D721Med (cell line): ENCODE measurements at regions not wholly inside any gene's neighbourhood (a gene's known extent, or its start where the extent isn't known, plus 50 kb on each side); places are given as distances from the start of the nearest gene placed in this dataset.

Experiments used
- DNase-seq: peaks from one replicate; pipeline ENCODE4 v3.0.0; 2011; ENCODE audit warnings: low spot score; ENCODE audit not compliant: insufficient read length
- FAIRE-seq: peaks from 2 replicates; lab custom pipeline; 2011; peaks lifted over from hg19 to GRCh38; lab: Jason Lieb, UNC
- CTCF ChIP-seq: IDR thresholded peaks from 2 replicates; pipeline ENCODE4 v1.5.1; 2012; ENCODE audit warnings: mild to moderate bottlenecking, control low read depth; ENCODE audit not compliant: insufficient read depth; ENCODE audit errors: missing control alignments

- no peak for DNase-seq
- FAIRE-seq, result no peak
- TF ChIP-seq CTCF, result no peak
These were observed 454.5 kb downstream of the BCAT1 start for GRCh38 chr12:24494401-24494800.

- no peak for DNase-seq
- no peak for TF ChIP-seq CTCF
- FAIRE-seq, result peak; percentile 51
These were observed 456.9 kb downstream of the BCAT1 start for GRCh38 chr12:24491968-24492367.

- no peak for DNase-seq
- FAIRE-seq, result no peak
- TF ChIP-seq CTCF, result no peak
These were observed 459.0 kb downstream of the BCAT1 start for GRCh38 chr12:24489939-24490338.

- DNase-seq (no peak), FAIRE-seq (no peak)
- TF ChIP-seq CTCF, result no peak
These were observed 459.8 kb downstream of the BCAT1 start for GRCh38 chr12:24488906-24489619.

GRCh38 chr12:24488091-24488596, 460.8 kb downstream of the BCAT1 start:
- TF ChIP-seq CTCF, result no peak
- FAIRE-seq, result no peak
- DNase-seq, result no peak

GRCh38 chr12:24487606-24488005, 461.3 kb downstream of the BCAT1 start:
- no peak for DNase-seq
- no peak for FAIRE-seq
- no peak for TF ChIP-seq CTCF

- FAIRE-seq (peak; percentile 35), DNase-seq (no peak)
- TF ChIP-seq CTCF, result no peak
These were observed 465.2 kb downstream of the BCAT1 start for GRCh38 chr12:24483732-24484131.
